Neural cell (in vitro differentiated cells): ENCODE measurements at regions not wholly inside any gene's neighbourhood (a gene's known extent, or its start where the extent isn't known, plus 50 kb on each side); places are given as distances from the start of the nearest gene placed in this dataset.

Experiments
- H2AFZ ChIP-seq: fragments of 200-600, 300-800 bp; sonication (generic), shearing (Covaris generic); 2 replicates; pipeline ENCODE4 v1.6.0; 2014; ENCODE audit warnings: low read depth, mild to moderate bottlenecking, antibody characterized with exemption, low read length, moderate library complexity
- H3F3A ChIP-seq: fragments of 200-600 bp; shearing (Covaris generic); 2 replicates; pipeline ENCODE4 v1.6.1; 2016; ENCODE audit warnings: mild to moderate bottlenecking, moderate library complexity, mixed read lengths, antibody characterized with exemption, low read length; ENCODE audit not compliant: insufficient read depth, poor library complexity, severe bottlenecking
- H3K27ac ChIP-seq: fragments of 200-600, 300-800 bp; sonication (generic), shearing (Covaris generic); 2 replicates; pipeline ENCODE4 v1.5.1; 2014; ENCODE audit warnings: mild to moderate bottlenecking, low read length, moderate library complexity
- H3K27me3 ChIP-seq: fragments of 300-800, 200-600 bp; sonication (generic), shearing (Covaris generic); 2 replicates; pipeline ENCODE4 v1.6.0; 2014; ENCODE audit warnings: mild to moderate bottlenecking, low read depth, low read length, moderate library complexity; ENCODE audit not compliant: insufficient read depth
- H3K36me3 ChIP-seq: fragments of 300-800, 200-600 bp; sonication (generic), shearing (Covaris generic); 2 replicates; pipeline ENCODE4 v1.5.1; 2014; ENCODE audit warnings: mild to moderate bottlenecking, antibody characterized with exemption, low read length, moderate library complexity; ENCODE audit not compliant: insufficient read depth
- H3K4me2 ChIP-seq: fragments of 300-800, 200-600 bp; sonication (generic), shearing (Covaris generic); 2 replicates; pipeline ENCODE4 v1.6.0; 2014; ENCODE audit warnings: mild to moderate bottlenecking, low read length
- H3K4me3 ChIP-seq: fragments of 300-800, 200-600 bp; sonication (generic), shearing (Covaris generic); 2 replicates; pipeline ENCODE4 v1.5.1; 2014; ENCODE audit warnings: mild to moderate bottlenecking, low read length, moderate library complexity
- H3K79me2 ChIP-seq: fragments of 200-600 bp; shearing (Covaris generic); replicated peaks from 2 replicates; pipeline ENCODE4 v1.6.0; 2014; ENCODE audit warnings: mild to moderate bottlenecking, low read length, moderate library complexity; ENCODE audit not compliant: insufficient read depth
- H3K9ac ChIP-seq: fragments of 300-800, 200-600 bp; sonication (generic), shearing (Covaris generic); 2 replicates; pipeline ENCODE4 v1.6.1; 2016; ENCODE audit warnings: mild to moderate bottlenecking, low read length, mixed read lengths
- H3K9me2 ChIP-seq: fragments of 200-600 bp; shearing (Covaris generic); 2 replicates; pipeline ENCODE4 v1.6.1; 2016; ENCODE audit warnings: mild to moderate bottlenecking, low read length, mixed read lengths; ENCODE audit not compliant: insufficient read depth
- H3K9me3 ChIP-seq: fragments of 200-600, 300-800 bp; sonication (generic), shearing (Covaris generic); 2 replicates; pipeline ENCODE4 v1.6.1; 2016; ENCODE audit warnings: mild to moderate bottlenecking, mixed run types, low read length, moderate library complexity, mixed read lengths
- H4K20me1 ChIP-seq: fragments of 200-600 bp; shearing (Covaris generic); 2 replicates; pipeline ENCODE4 v1.6.1; 2016; ENCODE audit warnings: mild to moderate bottlenecking, mixed run types; ENCODE audit not compliant: insufficient read depth
- CTCF ChIP-seq: fragments of 450-650 bp; IDR thresholded peaks from 2 replicates; pipeline ENCODE4 v1.5.1; 2014; ENCODE audit warnings: antibody characterized with exemption, mild to moderate bottlenecking, moderate library complexity; ENCODE audit not compliant: poor library complexity, severe bottlenecking
- EP300 ChIP-seq: fragments of 450-650 bp; conservative IDR thresholded peaks from 2 replicates; pipeline ENCODE4 v1.6.1; 2014; ENCODE audit warnings: antibody characterized with exemption, mild to moderate bottlenecking, moderate library complexity; ENCODE audit not compliant: poor library complexity, severe bottlenecking
- EZH2 ChIP-seq: fragments of 200-600, 300-800 bp; shearing (Covaris generic), sonication (generic); IDR thresholded peaks from 2 replicates; pipeline ENCODE4 v1.6.1; 2014; ENCODE audit warnings: antibody characterized with exemption, low read length, borderline replicate concordance, mild to moderate bottlenecking; ENCODE audit not compliant: insufficient read depth, poor library complexity, severe bottlenecking
- MXI1 ChIP-seq: fragments of 450-650 bp; conservative IDR thresholded peaks from 2 replicates; pipeline ENCODE4 v1.6.1; 2014; ENCODE audit warnings: antibody characterized with exemption, mild to moderate bottlenecking; ENCODE audit not compliant: poor library complexity, severe bottlenecking
- POLR2AphosphoS5 ChIP-seq: IDR thresholded peaks from 2 replicates; pipeline ENCODE4 v1.6.1; 2012
- RAD21 ChIP-seq: fragments of 450-650 bp; conservative IDR thresholded peaks from 2 replicates; pipeline ENCODE4 v1.6.1; 2014; ENCODE audit warnings: antibody characterized with exemption, mild to moderate bottlenecking, moderate library complexity
- REST ChIP-seq: IDR thresholded peaks from 2 replicates; pipeline ENCODE4 v1.6.1; 2012; ENCODE audit warnings: borderline replicate concordance
- SMC3 ChIP-seq: fragments of 450-650 bp; conservative IDR thresholded peaks from 2 replicates; pipeline ENCODE4 v1.6.1; 2014; ENCODE audit warnings: antibody characterized with exemption, mild to moderate bottlenecking, moderate library complexity; ENCODE audit not compliant: poor library complexity
- TAF1 ChIP-seq: IDR thresholded peaks from 2 replicates; pipeline ENCODE4 v1.6.1; 2012; ENCODE audit warnings: low read depth

- H3K4me2 ChIP-seq = no peak overlapping the region
- no peaks in the 10 kb centered on the region for H4K20me1 ChIP-seq
- no peaks in the 10 kb centered on the region for H3K27me3 ChIP-seq
- no peak overlapping the region for H3K27ac ChIP-seq
- H3F3A ChIP-seq = no peaks in the 10 kb centered on the region
- H2AFZ ChIP-seq = no peak overlapping the region
- no peaks in the 10 kb centered on the region for H3K79me2 ChIP-seq
- no peak overlapping the region for H3K9ac ChIP-seq
- H3K9me2 ChIP-seq = no peaks in the 10 kb centered on the region
- H3K4me3 ChIP-seq = no peak overlapping the region
- H3K9me3 ChIP-seq = no peaks in the 10 kb centered on the region
- no peak for TF ChIP-seq CTCF
- TF ChIP-seq POLR2AphosphoS5 = no peak
- TF ChIP-seq MXI1 = no peak
- no peak for TF ChIP-seq REST
- no peaks in the 10 kb centered on the region for H3K36me3 ChIP-seq
These were observed 215.7 kb downstream of the KATNAL1 start for GRCh38 chr13:30091691-30092090.

GRCh38 chr13:30091035-30091434 lies 216.3 kb downstream of the KATNAL1 start:
- no peaks in the 10 kb centered on the region for H3K9me2 ChIP-seq
- H3K4me3 ChIP-seq = no peak overlapping the region
- H3K36me3 ChIP-seq = no peaks in the 10 kb centered on the region
- H3K9me3 ChIP-seq = no peaks in the 10 kb centered on the region
- TF ChIP-seq MXI1 = no peak
- no peaks in the 10 kb centered on the region for H3K79me2 ChIP-seq
- no peak overlapping the region for H3K9ac ChIP-seq
- H3K27me3 ChIP-seq = no peaks in the 10 kb centered on the region
- H3F3A ChIP-seq = no peaks in the 10 kb centered on the region
- no peak overlapping the region for H3K4me2 ChIP-seq
- H4K20me1 ChIP-seq = no peaks in the 10 kb centered on the region
- H3K27ac ChIP-seq = no peak overlapping the region
- H2AFZ ChIP-seq = no peak overlapping the region

- Histone ChIP-seq H3K9me3 (no peaks in the 10 kb centered on the region), H3K9me2 (no peaks in the 10 kb centered on the region), H3K27ac (no peak overlapping the region), H3K4me2 (no peak overlapping the region), H3F3A (no peaks in the 10 kb centered on the region), H3K4me3 (no peak overlapping the region), H2AFZ (no peak overlapping the region), H3K9ac (no peak overlapping the region), H3K27me3 (no peaks in the 10 kb centered on the region), H3K79me2 (no peaks in the 10 kb centered on the region), H3K36me3 (no peaks in the 10 kb centered on the region), H4K20me1 (no peaks in the 10 kb centered on the region)
- TF ChIP-seq RAD21 (no peak), REST (no peak), MXI1 (no peak), POLR2AphosphoS5 (no peak), EP300 (no peak), EZH2 (no peak), SMC3 (no peak), CTCF (no peak), TAF1 (no peak)
These were observed 219.0 kb downstream of the KATNAL1 start for GRCh38 chr13:30088312-30088855.
